Activated T-helper 17 cell treated with anti-CD3 and anti-CD28 coated beads, Interleukin-2, amount 50 U/mL, for 72 hours (primary cell): ENCODE measurements at regions not wholly inside any gene's neighbourhood (a gene's known extent, or its start where the extent isn't known, plus 50 kb on each side); places are given as distances from the start of the nearest gene placed in this dataset.
"Not testable (repeated sequence)": the region's sequence is repeated elsewhere in the genome, so short reads cannot be mapped to it uniquely, and the experiment has no call there.

Source experiments
- ATAC-seq: fragments of 150-1000 bp; cut with Tn5 transposase; replicated peaks from 2 replicates; pipeline ENCODE4 v1.10.0; 2021; ENCODE audit warnings: mild to moderate bottlenecking, moderate library complexity
- H3K27ac Mint-ChIP-seq: one replicate; pipeline ENCODE4 v1.8.0; 2022; ENCODE audit warnings: mixed read lengths
- H3K27me3 Mint-ChIP-seq: one replicate; pipeline ENCODE4 v1.8.0; 2022; ENCODE audit warnings: mixed read lengths
- H3K36me3 Mint-ChIP-seq: one replicate; pipeline ENCODE4 v1.8.0; 2022; ENCODE audit warnings: low read depth, mild to moderate bottlenecking, mixed read lengths
- H3K4me1 Mint-ChIP-seq: one replicate; pipeline ENCODE4 v1.8.0; 2022; ENCODE audit warnings: mixed read lengths
- H3K4me3 Mint-ChIP-seq: one replicate; pipeline ENCODE4 v1.8.0; 2022; ENCODE audit warnings: mild to moderate bottlenecking, mixed read lengths
- H3K9me3 Mint-ChIP-seq: one replicate; pipeline ENCODE4 v1.8.0; 2022; ENCODE audit warnings: mixed read lengths

DNA sequence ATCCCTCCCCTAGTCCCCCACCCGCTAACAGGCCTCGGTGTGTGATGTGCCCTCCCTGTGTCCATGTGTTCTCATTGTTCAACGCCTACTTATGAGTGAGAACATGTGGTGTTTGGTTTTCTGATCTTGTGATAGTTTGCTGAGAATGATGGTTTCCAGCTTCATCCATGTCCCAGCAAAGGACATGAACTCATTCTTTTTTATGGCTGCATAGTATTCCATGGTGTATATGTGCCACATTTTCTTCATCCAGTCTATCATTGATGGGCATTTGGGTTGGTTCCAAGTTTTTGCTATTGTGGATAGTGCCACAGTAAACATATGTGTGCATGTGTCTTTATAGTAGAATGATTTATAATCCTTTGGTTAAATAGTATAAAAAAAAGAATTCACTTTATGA lies 380.9 kb upstream of the ST8SIA4 start:
- not testable (repeated sequence) for ATAC-seq, H3K4me3 Mint-ChIP-seq, H3K36me3 Mint-ChIP-seq, H3K27me3 Mint-ChIP-seq, H3K4me1 Mint-ChIP-seq, H3K9me3 Mint-ChIP-seq, H3K27ac Mint-ChIP-seq

DNA sequence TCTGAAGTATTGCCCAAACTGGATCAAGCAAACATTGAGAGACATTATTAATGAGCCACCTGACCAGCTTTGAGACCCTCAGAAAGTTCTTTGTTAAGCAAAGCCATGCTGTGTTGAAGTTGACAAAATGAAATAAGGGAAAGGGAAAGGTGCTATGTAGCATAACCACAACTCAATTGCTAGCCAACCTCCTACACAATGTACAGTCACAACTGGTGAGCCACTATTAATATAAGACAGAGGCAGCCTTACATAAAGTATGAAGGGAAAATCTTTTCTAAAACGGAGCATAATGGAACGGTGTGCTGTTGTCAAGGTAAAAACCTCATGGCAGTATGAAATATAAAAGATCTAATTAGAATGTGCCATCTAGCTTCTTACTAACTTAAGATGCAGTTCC lies 375.8 kb upstream of the ST8SIA4 start:
- Mint-ChIP-seq H3K4me1 (no peaks in the 10 kb centered on the region), H3K27me3 (no peaks in the 10 kb centered on the region), H3K9me3 (no peaks in the 10 kb centered on the region), H3K4me3 (no peak overlapping the region), H3K27ac (no peak overlapping the region), H3K36me3 (no peaks in the 10 kb centered on the region)
- peak; percentile 65 for ATAC-seq

DNA sequence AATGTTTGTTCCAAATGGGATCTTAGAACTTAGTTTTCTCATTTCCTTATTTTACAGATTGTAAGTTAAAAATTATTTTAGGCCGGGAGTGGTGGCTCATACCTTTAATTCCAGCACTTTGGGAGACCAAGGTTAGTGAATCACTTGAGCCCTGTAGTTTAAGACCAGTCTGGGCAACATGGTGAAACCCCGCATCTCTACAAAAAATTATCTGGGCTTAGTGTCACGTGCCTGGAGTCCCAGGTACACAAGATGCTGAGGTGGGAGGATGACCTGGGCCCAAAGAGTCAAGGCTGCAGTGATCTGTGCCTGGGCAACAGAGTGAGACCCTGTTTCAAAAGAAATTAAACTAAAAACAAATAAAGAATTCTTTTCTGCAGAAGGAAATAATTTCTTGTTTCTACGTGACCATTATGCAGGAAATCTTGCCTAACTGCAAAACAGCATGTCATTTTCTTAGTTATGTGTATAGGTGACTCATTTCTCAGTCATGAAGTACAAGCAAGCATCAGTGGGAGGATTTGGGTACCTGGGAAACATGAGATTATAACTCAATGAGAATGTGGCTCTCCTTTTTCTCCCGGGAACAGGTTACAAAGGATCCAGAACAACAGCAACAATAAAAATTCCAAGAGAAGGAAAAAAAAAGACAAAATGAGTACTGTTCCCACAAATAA lies 375.1 kb upstream of the ST8SIA4 start:
- Mint-ChIP-seq H3K27me3 (no peaks in the 10 kb centered on the region), H3K4me1 (no peaks in the 10 kb centered on the region), H3K9me3 (no peaks in the 10 kb centered on the region), H3K4me3 (no peak overlapping the region), H3K27ac (no peak overlapping the region), H3K36me3 (no peaks in the 10 kb centered on the region)
- ATAC-seq, result peak; percentile 67

DNA sequence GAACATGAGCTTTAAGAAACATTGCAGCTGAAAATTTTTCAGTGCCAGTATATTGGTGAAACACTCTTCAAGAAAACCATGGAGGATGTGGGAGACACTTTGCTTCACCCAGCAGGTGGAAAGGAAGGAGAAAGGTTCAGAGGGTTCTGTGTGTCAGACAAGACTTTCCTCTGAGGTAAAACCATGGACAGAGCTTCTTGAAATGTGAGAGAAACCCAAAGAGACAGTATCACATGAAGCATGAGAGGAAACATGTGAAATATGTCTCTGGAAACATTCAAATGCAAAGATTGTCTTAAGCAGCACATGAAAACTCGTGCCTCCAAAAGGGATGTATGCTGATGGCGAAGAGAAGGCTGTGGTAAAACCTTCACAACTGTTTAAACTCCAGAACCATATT lies 368.9 kb upstream of the ST8SIA4 start:
- no peaks in the 10 kb centered on the region for H3K9me3 Mint-ChIP-seq
- no peak overlapping the region for H3K4me3 Mint-ChIP-seq
- H3K36me3 Mint-ChIP-seq, result no peaks in the 10 kb centered on the region
- no peak for ATAC-seq
- no peaks in the 10 kb centered on the region for H3K27me3 Mint-ChIP-seq
- H3K4me1 Mint-ChIP-seq, result no peaks in the 10 kb centered on the region
- no peak overlapping the region for H3K27ac Mint-ChIP-seq

DNA sequence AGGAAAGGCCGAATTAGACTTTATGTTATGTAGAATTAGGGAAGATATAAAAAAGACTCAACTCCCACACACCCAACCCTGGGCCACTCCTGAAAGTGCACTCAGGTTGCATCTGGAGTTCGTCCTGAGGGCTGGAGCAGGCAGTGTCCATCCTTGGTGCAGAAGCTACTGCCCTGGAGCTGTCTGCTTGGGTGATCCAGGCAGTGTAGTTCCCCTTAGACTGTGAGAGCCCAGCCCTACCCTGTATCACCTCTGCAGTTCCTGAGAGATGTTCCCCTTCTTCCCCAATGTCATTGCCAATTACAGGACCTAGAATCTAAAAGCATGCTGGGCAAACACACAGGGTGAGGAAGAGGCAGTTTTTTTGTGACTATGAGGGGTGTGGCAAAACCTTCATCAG lies 368.3 kb upstream of the ST8SIA4 start:
- Mint-ChIP-seq H3K9me3 (no peaks in the 10 kb centered on the region), H3K4me1 (no peaks in the 10 kb centered on the region), H3K27ac (no peak overlapping the region), H3K4me3 (no peak overlapping the region), H3K27me3 (no peaks in the 10 kb centered on the region), H3K36me3 (no peaks in the 10 kb centered on the region)
- no peak for ATAC-seq

DNA sequence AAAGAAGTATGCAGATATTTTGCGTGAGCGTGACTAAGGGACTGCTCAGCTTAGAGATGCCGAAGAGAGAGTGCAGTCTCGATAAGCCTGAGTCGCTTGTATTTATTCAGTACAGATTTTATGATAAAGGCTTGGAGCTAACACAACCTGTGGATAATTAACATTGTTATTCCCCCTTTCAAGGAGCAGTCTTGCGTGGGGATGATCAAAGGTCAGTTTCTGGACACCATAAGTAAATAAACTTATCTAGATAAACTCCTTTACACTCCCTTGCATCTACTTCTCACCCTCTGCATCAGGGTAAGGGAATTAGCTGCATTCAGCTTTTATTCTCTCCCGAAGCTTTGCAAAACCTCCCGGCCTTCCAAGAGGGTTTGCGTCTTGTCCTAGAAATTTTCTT lies 357.8 kb upstream of the ST8SIA4 start:
- Mint-ChIP-seq H3K4me1 (no peaks in the 10 kb centered on the region), H3K36me3 (no peaks in the 10 kb centered on the region), H3K4me3 (no peak overlapping the region), H3K27me3 (peaks cover 3% of the 10 kb centered on the region), H3K27ac (no peak overlapping the region), H3K9me3 (peaks cover 6% of the 10 kb centered on the region)
- ATAC-seq, result no peak

DNA sequence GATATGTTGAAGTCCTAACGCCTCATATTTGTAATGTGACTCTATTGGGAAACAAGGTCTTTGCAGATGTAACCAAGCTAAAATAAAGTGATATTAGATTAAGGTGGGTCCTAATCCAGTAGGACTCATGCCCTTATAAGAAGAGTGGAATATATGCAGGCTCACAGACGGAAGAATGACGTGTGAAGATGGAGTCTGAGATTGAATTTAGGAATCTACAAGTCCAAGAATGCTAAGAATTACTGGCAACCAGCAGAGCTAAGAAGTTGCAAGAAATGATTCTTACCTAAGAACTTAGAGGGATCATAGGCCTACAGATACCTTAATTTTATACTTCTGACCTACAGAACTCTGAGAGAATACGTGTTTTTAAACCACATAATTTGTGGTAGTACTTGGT lies 350.0 kb upstream of the ST8SIA4 start:
- peaks cover 3% of the 10 kb centered on the region for H3K27me3 Mint-ChIP-seq
- no peaks in the 10 kb centered on the region for H3K4me1 Mint-ChIP-seq
- no peaks in the 10 kb centered on the region for H3K36me3 Mint-ChIP-seq
- H3K27ac Mint-ChIP-seq, result no peak overlapping the region
- H3K4me3 Mint-ChIP-seq, result no peak overlapping the region
- ATAC-seq, result no peak
- H3K9me3 Mint-ChIP-seq, result no peaks in the 10 kb centered on the region

DNA sequence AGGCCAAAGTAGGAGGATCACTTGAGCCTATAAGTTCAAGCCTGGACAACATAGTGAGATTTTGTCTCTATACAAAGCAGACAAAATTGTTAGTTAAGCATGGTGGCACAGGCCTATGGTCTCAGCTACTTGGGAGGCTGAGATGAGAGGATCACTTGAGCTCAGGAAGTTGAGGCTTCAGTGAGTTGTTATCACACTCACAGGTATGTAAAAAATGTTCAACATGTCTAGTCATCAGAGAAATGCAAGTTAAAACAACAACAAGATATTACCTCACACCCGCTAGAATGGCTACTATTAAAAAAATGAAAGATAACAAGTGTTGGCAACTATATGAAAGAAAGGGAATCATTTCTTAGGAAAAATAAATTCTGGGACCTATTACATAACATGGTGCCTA lies 341.5 kb upstream of the ST8SIA4 start:
- Mint-ChIP-seq H3K27ac (no peak overlapping the region), H3K4me1 (no peaks in the 10 kb centered on the region), H3K4me3 (no peak overlapping the region), H3K27me3 (peaks cover 4% of the 10 kb centered on the region), H3K9me3 (peaks cover 4% of the 10 kb centered on the region), H3K36me3 (no peaks in the 10 kb centered on the region)
- ATAC-seq, result no peak

DNA sequence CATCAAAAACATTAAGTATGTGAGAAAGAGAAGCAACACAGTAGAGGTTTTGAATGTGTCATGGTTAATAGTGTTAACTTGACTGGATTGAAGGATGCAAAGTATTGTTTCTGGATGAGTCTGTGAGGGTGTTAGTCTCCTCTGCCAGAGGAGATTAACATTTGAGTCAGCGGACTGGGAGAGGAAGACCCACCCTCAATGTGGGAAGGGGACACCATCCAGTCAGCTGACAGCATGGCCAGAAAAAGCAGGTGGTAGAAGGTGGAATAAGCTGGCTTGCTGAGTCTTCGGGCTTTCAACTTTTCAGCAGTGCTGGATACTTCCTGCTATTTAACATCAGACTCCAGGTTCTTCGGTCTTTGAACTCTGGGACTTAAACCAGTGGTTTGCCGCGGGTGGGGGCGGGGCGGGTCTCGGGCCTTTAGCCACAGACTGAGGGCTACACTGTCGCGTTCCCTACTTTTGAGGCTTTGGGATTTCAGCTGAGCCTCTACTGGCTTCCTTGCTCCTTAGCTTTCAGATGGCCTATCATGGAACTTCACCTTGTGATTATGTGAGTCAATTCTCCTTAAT lies 309.9 kb upstream of the ST8SIA4 start:
- H3K4me1 Mint-ChIP-seq, result no peaks in the 10 kb centered on the region
- no peak for ATAC-seq
- no peak overlapping the region for H3K27ac Mint-ChIP-seq
- H3K36me3 Mint-ChIP-seq, result no peaks in the 10 kb centered on the region
- H3K27me3 Mint-ChIP-seq, result peaks cover 4% of the 10 kb centered on the region
- no peak overlapping the region for H3K4me3 Mint-ChIP-seq
- no peaks in the 10 kb centered on the region for H3K9me3 Mint-ChIP-seq

DNA sequence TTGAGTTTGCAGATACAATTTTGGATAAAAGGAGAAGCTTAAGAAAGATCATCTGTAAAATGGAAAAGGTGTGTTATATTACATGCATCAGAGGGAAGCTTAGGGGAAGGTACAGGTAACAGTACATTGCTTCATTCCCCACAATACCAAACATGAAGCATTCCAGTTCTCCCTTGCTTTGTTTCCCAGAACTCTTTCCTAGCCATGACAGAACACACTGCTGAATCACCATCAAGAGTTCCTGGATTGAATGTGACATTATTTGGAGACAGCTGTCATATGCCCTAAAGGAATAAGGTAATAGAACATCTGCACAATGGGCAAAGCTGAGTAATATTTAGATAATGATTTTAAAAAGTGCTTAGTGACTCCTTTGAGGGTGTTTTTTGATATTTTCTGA lies 303.5 kb upstream of the ST8SIA4 start:
- H3K27me3 Mint-ChIP-seq, result peaks cover 4% of the 10 kb centered on the region
- no peak overlapping the region for H3K4me3 Mint-ChIP-seq
- no peak for ATAC-seq
- H3K4me1 Mint-ChIP-seq, result no peaks in the 10 kb centered on the region
- H3K27ac Mint-ChIP-seq, result no peak overlapping the region
- no peaks in the 10 kb centered on the region for H3K36me3 Mint-ChIP-seq
- H3K9me3 Mint-ChIP-seq, result no peaks in the 10 kb centered on the region

DNA sequence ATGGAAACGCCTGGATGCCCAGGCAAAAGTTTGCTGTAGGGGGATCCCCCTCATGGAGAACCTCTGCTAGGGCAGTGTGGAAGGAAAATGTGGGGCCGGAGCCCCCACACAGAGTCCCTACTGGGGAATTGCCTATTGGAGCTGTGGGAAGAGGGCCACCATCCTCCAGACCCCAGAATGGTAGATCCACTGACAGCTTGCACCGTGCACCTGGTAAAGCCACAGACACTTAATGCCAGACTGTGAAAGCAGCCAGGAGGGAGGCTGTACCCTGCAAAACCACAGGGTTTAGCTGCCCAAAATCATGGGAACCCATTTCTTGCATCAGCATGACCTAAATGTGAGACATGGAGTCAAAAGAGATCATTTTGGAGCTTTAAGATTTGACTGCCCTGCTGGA lies 302.0 kb upstream of the ST8SIA4 start:
- not testable (repeated sequence) for H3K9me3 Mint-ChIP-seq, H3K4me1 Mint-ChIP-seq, H3K27ac Mint-ChIP-seq, ATAC-seq, H3K4me3 Mint-ChIP-seq, H3K36me3 Mint-ChIP-seq, H3K27me3 Mint-ChIP-seq

DNA sequence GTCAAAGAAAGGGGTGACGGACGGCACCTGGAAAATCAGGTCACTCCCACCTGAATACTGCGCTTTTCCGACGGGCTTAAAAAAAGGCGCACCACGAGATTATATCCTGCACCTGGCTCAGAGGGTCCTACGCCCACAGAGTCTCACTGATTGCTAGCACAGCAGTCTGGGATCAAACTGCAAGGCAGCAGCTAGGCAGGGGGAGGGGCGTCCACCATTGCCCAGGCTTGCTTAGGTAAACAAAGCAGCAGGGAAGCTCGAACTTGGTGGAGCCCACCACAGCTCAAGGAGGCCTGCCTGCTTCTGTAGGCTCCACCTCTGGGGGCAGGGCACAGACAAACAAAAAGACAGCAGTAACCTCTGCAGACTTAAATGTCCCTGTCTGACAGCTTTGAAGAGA lies 277.3 kb upstream of the ST8SIA4 start:
- ATAC-seq, H3K4me3 Mint-ChIP-seq, H3K4me1 Mint-ChIP-seq, H3K27me3 Mint-ChIP-seq, H3K36me3 Mint-ChIP-seq, H3K27ac Mint-ChIP-seq, H3K9me3 Mint-ChIP-seq: not testable (repeated sequence)

DNA sequence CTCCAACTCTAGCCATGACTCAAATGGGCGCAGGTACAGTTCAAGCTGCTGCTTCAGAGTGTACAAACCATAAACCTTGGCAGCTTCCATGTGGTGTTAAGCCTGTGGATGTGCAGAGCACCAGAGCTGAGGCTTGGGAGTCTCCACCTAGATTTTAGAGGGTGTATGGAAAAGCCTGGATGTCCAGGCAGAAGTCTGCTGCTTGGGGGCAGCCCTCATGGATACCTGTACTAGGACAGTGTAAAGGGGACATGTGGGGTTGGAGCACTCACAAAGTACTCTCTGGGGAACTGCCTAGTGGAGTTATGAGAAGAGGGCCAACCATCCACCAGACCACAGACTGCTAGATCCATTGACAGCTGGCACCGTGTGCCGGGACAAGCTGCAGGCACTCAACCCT lies 273.5 kb upstream of the ST8SIA4 start:
- Mint-ChIP-seq H3K36me3 (no peaks in the 10 kb centered on the region), H3K9me3 (peaks cover 6% of the 10 kb centered on the region), H3K27ac (no peak overlapping the region), H3K27me3 (peaks cover 3% of the 10 kb centered on the region), H3K4me1 (no peaks in the 10 kb centered on the region), H3K4me3 (no peak overlapping the region)
- ATAC-seq, result no peak

DNA sequence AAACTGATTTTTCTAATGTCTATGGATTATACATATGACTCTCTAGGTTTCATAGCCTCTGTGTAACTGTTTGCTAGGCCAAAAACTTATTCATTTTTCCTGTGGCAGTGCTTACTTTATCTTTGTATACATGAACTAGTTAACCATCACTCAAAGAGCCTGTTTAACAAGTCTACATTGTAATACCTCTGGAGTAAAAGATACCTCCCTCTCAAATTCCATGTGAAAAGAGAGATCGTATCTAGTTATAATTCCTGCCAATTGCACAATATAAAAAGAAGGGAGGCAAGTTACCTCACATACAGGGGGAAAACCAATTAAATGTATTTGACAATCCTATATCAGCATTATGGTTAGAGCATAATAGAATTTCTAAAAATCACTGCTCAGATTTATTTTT lies 271.9 kb upstream of the ST8SIA4 start:
- H3K4me3 Mint-ChIP-seq, result no peak overlapping the region
- peaks cover 6% of the 10 kb centered on the region for H3K9me3 Mint-ChIP-seq
- H3K27ac Mint-ChIP-seq, result no peak overlapping the region
- no peaks in the 10 kb centered on the region for H3K36me3 Mint-ChIP-seq
- no peaks in the 10 kb centered on the region for H3K4me1 Mint-ChIP-seq
- no peak for ATAC-seq
- H3K27me3 Mint-ChIP-seq, result peaks cover 3% of the 10 kb centered on the region

DNA sequence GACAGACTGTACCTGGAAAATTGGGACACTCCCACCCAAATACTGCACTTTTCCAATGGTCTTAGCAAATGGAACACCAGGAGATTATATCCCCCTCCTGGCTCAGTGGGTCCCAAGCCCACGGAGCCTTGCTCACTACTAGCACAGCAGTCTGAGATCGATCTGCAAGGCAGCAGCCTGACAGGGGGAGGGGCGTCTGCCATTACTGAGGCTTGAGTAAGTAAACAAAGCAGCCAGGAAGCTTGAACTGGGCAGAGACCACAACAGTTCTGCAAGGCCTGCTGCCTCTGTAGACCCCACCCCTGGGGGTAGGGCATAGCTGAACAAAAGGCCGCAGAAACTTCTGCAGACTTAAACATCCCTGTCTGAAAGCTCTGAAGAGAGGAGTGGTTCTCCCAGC lies 260.0 kb upstream of the ST8SIA4 start:
- Mint-ChIP-seq H3K4me1 (no peaks in the 10 kb centered on the region), H3K9me3 (no peaks in the 10 kb centered on the region), H3K4me3 (no peak overlapping the region), H3K27ac (no peak overlapping the region), H3K36me3 (no peaks in the 10 kb centered on the region), H3K27me3 (peaks cover 2% of the 10 kb centered on the region)
- ATAC-seq, result no peak

DNA sequence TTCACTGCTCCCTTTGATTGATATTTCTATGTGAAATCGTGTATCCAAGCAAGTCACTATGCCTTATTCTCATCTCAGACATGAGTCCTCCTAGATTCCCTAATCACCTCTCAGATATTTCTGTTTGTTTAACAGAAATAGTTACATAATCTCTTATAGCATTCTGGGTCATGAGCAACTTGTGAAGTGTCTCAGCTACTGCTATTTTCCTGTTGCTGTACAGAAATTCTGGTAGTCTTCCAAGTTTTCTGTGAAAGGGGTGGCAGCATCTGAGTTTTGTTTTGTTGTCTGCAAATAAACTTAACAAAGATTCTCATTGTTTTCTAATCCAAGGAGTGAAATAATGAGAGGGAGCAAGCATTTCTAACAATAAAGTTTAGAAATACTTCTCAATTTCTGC lies 256.9 kb upstream of the ST8SIA4 start:
- H3K4me3 Mint-ChIP-seq, result no peak overlapping the region
- peaks cover 2% of the 10 kb centered on the region for H3K27me3 Mint-ChIP-seq
- no peak overlapping the region for H3K27ac Mint-ChIP-seq
- no peaks in the 10 kb centered on the region for H3K36me3 Mint-ChIP-seq
- H3K9me3 Mint-ChIP-seq, result peaks cover 3% of the 10 kb centered on the region
- no peak for ATAC-seq
- no peaks in the 10 kb centered on the region for H3K4me1 Mint-ChIP-seq
